T47D (cell line): ENCODE measurements at regions not wholly inside any gene's neighbourhood (a gene's known extent, or its start where the extent isn't known, plus 50 kb on each side); places are given as distances from the start of the nearest gene placed in this dataset.

Experiments used
- DNase-seq, 2 experiments: peaks; one replicate each; pipeline versions ENCODE4 v3.0.0 to v3.0.0-alpha.2; 2011 to 2012; ENCODE audit warnings: low read depth in 1 of 2, low spot score in 1 of 2
- JUND ChIP-seq: IDR thresholded peaks from 2 replicates; pipeline ENCODE4 v1.6.1; 2012; ENCODE audit warnings: low read depth
- in situ Hi-C: cut with HindIII; loops from 2 replicates; pipeline ENCODE4 v1.10.0; 2016; ENCODE audit warnings: low sequenced_read_pairs, low pct_unique_long_range_greater_than_20kb

DNA sequence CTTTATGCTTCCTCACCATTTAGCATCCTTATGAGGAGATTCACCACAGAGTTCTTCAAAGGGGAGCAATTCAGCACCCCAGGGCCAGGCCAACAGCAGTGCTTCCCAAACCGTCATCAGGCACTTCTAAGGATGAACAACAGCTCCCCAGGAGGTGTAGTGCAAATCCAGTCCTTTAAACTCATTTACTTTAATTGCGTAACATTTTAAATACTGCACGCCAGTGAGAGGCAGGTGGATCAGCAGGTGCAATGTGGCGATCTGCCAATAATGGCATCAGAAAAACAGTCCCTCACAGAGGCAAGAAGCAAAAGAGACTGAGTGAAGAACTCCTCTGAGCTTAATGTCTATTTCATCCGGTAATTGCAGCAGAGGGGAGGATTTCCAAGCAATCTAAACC, 770.9 kb upstream of the FOXG1 start:
- TF ChIP-seq JUND, result no peak
- DNase-seq, result peak in 1 of 2 experiments; percentile 26
- in situ Hi-C loops, result no loop called here

DNA sequence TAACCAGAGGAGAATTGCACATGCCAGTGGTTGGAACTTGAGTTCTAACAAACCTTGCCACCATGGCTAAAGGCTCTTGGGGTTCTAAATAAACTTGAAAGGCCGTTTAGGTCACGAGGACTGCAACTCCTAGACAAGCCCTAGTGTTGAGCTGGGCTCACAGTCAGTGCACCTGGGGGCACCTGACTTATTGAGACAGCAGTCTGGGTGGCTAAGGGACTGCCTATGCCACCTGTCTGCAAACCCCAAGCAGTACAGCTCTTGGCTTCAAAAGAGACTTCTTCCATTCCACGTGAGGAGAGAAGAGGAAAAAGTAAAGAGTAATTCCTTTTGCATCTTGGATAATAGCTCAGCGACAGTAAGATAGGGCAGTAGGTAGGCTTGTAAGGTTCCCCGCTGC, 765.6 kb upstream of the FOXG1 start:
- TF ChIP-seq JUND, result no peak
- peak in 1 of 2 experiments; percentile 40 for DNase-seq
- in situ Hi-C loops, result no loop called here

DNA sequence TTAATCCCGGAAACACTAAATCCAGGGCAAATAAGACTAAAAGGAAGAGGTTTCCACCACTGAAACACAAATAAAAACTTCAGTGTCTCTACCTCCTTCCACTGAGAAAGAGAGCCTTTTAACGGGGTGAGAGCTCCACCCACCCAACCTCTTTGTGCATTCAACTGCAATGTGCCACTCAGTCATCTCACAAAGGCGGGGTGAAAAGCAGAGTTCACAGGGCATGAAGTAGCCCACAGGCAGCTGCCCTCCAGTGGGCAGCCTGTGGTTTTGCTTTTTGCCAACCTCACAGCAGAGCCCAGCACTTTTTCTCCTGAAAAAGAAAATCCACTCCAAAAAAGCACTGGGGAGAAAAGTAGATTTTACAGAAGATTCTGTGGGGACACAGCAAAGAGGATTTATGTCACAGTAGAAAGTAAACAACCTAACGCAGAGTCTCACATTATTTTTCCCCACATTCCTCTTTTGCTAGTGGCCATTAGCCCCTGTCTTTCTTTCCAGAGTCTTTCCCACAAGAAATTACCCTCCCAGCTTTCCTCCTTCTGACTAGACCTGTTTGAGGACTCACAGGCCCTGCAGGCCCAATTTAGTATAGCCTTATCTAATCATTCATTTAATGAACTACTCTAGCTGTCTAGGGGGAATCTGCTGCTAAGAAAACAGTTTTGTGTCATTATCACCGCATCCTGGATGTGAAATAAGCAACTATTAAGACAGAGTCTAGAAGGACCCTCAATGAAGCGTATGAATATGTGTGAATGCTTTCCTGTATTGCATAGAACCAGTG, 753.8 kb upstream of the FOXG1 start:
- in situ Hi-C loops, result no loop called here
- no peak for TF ChIP-seq JUND
- peak in 1 of 2 experiments; percentile 56 for DNase-seq

DNA sequence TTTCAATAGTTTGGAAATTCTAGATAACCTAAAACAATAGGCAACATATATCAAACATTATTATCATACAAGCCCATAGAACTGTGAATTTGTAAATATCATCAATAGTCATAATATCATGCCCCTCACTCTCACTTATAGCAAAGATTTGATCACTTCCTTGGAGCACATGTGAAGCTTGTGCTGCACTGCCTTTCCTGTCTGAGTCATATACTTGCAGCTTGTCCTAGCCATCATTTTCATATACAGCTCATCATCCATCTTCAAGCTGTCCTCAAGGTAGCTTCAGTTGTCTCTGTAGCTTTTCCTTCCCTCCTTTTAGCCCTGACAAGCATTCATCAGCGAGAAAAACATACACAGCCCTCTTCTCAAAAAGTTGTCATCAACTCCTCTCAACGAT, 746.5 kb upstream of the FOXG1 start:
- no peak for TF ChIP-seq JUND
- in situ Hi-C loops, result no loop called here
- no peak for DNase-seq

DNA sequence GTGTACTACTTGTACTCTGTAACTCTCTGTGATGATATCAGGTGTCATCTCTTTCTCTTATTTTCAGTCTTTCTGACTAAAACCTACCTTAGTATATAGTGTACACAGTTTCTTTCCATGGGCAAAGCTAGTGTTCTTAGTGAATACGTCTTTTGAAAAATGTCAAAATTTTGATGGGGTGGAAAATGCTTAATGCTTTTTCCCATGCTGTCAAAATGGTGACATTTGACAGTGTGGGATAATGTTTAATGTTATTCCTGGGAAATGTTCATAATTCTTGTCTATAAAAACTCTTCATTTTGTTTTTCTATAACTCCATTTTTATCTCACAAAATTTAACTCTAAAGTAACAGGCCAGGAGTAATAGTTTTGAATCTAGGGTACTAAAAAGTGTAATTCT, 742.7 kb upstream of the FOXG1 start:
- no peak for TF ChIP-seq JUND
- DNase-seq, result no peak
- in situ Hi-C loops, result no loop called here

DNA sequence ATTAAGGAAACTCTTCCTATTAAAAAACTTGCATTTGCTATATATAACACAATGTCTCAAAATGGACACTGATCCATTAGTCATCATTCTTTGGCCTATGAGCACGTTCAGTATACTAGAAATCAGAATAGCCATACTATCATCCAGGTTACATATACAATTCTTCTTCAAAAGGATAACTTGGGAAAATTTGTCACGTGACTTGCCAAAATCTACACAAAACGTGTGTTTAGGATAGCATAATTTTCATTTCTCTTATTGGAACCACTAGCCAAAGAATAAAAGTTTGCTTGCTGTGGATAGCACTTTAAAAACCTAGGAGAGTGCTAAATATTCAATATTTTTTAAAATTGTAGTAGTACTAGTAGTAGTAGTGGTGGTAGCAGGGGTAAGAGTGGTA, 714.3 kb upstream of the FOXG1 start:
- DNase-seq, result no peak
- in situ Hi-C loops, result no loop called here
- no peak for TF ChIP-seq JUND

DNA sequence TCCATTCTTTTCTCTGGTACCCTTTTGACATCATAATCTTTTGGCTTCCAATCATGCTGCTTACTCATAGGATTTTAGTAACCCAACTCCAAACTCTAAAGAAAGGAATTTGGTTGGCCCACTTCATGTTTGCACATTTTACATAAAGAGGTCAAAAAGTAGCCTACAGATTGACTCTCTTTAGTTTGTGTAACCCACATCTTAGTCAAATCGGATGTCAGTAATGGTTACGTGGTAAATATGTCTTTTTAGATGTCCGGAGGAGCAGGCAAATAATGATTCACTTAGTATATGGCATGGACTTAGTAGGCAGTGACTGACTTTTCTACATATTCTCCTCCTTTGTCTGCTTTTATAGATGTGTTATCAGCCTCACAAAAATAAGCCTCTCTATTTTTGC, 711.6 kb upstream of the FOXG1 start:
- TF ChIP-seq JUND, result no peak

DNA sequence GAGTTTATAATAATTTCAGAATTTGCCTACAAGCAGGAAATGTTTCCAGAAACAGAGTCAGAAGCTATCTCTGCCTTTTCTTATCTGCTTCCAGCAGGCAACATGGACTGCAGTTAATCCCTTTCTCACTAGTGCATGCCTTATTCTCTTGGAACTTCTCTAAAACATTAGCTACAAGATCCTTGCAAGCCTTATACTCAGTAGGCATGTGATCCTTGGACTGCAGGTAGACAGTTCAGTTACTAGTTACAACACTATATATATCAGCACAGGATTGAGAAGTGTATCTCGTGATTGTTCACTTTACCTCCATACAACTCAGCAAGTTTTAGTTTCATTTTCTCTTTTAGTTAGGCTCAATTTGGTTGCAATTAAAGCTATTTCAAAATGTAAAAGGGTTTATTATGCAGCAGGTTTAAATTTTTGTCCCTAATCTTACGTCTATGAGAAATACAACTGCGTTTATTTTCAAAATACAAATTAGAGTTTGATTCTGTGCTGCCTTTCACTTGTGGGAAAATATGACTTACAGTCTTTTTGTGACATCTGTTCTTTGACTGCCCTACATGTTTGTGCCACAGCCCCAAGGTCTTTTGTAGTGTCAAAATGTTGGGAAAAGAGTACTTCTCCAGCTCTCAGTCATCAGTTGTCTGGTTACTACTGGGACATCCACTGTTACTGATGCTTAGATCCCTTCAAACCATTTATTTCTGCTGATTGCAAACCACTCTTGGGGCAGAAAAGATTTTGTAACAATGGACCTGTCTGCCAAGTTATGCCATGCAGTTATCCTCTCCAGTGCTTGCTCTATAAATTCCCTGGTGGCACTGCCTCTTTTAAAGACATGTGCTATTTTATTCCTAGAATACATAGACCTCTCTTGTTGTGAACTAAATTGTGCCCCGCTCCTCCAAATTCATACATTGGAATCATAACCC, 709.0 kb upstream of the FOXG1 start:
- in situ Hi-C loops, result no loop called here
- peak in 1 of 2 experiments; percentile 9 for DNase-seq
- no peak for TF ChIP-seq JUND

More for the DNA sequence above, 711.6 kb upstream of the FOXG1 start:
- no peak for DNase-seq
- in situ Hi-C loops, result no loop called here

DNA sequence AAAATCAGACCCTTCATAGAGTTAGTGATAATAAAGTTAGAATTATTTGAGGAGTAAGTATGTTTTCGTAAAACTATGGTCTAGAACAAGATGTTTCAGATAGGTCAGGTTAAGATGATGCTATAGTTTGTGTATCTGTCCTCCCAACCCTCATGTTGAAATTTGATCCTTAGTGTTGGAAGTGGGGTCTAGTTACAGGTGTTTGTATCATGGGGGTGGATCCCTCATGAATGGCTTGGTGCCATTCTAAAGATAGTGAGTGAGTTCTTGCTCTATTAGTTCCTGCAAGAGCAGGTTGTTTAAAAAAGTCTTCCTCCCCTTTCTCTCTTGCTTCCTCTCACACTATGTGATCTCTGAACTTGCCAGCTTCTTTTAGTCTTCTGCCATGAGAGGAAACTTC, 707.3 kb upstream of the FOXG1 start:
- no peak for TF ChIP-seq JUND
- DNase-seq, result no peak
- in situ Hi-C loops, result no loop called here

DNA sequence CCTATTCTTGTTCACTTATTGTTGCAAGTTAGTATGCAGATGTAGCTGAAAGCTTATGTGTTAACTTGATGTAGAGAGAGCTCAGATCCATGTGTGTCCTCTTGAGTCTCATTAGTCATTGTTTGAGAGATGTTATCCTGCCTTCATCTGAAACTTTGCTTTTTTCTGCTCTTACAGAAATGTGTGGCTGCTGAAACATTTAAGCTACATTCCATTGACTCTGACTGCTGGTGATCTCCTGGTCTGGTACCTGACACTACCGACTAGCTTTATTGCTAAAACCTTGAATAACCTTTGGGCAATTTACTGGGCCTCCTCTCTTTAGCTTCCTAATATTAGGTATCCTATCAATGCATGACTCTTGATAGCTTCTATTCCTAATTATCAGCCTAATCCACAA, 705.6 kb upstream of the FOXG1 start:
- TF ChIP-seq JUND, result no peak
- in situ Hi-C loops, result no loop called here
- DNase-seq, result no peak

DNA sequence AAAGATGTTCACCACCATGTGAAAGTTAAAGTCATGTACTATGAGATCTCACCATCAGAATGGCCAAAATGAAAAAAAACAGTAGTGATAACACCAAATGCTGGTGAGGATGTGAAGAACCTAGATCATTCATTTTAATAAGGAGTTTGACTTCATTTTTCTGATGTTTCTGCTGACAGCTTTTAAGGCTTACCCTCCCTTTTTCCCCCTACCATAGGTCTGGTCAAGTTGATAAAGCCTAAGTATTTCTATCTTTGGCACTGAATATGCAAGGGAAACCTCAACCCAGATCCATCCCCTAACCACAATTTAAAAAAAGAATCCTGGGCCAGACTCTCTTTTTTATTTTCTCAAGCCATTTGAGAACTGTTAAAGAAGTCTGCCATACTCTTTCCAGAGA, 689.6 kb upstream of the FOXG1 start:
- no peak for TF ChIP-seq JUND
- in situ Hi-C loops, result no loop called here
- no peak for DNase-seq

DNA sequence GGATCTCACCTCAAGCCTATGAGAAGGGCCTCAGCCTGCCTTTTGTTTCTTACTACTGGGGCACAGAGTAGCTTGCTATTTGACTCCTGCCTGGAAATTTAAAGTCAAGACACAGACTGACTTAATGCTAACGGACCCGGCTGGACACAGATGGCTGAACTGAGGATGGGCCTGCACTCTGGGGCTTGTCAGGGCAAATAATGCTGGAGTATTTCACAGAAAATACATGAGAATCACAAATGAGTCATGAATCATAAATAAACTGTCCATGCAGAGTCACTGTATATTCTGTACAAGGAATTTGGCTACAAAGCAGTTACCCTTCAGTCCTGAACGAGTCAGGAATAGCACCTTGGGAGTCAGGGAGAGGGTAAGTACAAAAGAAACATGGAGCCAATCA, 683.2 kb upstream of the FOXG1 start:
- in situ Hi-C loops, result no loop called here
- no peak for TF ChIP-seq JUND
- DNase-seq, result no peak

DNA sequence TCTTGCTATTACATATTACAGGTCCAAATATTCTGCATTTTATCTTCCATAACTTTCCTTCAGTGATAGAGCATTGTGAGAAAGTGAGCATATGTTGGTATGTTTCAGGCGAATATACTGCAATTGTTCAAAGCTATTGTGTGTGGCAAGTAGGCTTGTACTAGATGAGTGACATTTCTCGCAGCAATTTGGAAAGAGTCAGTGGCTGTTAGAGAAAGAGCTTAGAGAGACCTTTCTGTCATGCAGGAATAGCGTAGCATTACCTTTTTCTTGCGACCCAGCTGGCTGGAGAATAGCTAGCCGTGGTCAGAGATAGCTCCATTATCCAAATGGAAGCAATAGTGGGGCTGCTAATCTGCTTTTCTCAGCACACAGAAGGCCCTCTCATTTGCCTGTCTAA, 678.5 kb upstream of the FOXG1 start:
- in situ Hi-C loops, result no loop called here
- no peak for TF ChIP-seq JUND
- DNase-seq, result no peak
